ENCODE measurements at regions not wholly inside any gene's neighbourhood (a gene's known extent, or its start where the extent isn't known, plus 50 kb on each side); places are given as distances from the start of the nearest gene placed in this dataset.
"Not testable (repeated sequence)": the region's sequence is repeated elsewhere in the genome, so short reads cannot be mapped to it uniquely, and the experiment has no call there.

- DNase-seq (ENCODE audit: low spot score), result no peak
Measured at GRCh38 chrX:3550871-3551270, 162.6 kb downstream of the PRKX start.

DNA sequence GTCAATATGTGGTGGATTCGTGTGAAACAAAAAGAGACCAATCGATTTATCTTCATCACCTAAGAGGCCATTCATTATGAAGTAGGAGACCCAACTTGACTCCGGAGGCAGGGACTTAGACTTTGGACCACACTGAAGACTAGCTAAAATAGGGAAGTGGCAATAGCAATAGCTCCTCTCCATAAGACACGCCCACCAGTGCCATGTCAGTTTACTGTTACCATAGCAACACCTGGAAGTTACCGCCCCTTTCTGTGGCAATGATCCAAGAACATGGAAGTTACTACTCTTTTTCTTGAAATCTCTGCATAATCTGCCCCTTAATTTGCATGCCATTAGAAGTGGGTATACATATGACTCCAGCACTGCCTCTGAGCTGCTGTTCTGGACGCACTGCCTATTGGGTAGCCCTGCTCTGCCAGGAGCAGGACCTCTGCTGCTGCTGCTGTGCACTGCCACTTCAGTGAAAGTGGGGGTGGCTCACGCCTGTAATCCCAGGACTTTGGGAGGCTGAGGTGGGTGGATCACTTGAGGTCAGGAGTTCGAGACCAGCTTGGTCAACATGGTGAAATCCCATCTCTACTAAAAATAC is 163.2 kb downstream of the PRKX start:
- no peak for DNase-seq (ENCODE audit: low spot score)

DNA sequence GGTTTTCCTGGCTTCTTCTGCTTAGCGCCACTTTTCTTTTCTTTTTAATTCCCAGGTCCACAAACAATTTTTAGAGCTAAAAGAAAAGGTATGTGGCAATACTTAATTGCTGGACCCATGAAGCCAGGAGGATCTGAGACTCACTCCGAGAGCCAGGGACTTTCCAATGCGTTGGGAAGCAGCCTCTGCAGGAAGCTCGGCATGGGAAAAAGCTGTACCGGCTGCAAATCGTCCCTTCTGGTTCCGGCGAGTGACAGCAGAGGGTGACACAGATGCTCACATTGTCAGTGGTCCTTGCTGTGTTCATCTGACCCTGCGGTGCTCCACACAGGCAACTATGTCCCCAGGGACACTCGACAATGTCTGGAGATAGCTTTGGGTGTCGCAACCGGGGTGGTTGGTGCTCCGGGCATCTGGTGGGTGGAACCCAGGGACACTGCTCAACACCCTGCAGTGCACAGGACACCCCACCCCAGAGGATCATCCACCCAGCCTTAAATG is 164.0 kb downstream of the PRKX start:
- no peak for DNase-seq (ENCODE audit: low spot score)

GRCh38 chrX:3548765-3549391 is 164.6 kb downstream of the PRKX start:
- DNase-seq (ENCODE audit: low spot score), result peak; percentile 1

GRCh38 chrX:3545901-3546300 is 167.5 kb downstream of the PRKX start:
- DNase-seq (ENCODE audit: low spot score), result no peak

- no peak for DNase-seq (ENCODE audit: low spot score)
Measured at GRCh38 chrX:3541336-3541735, 172.1 kb downstream of the PRKX start.

GRCh38 chrX:3540105-3540504 is 173.3 kb downstream of the PRKX start:
- no peak for DNase-seq (ENCODE audit: low spot score)

- DNase-seq (ENCODE audit: low spot score), result no peak
Measured at GRCh38 chrX:3532581-3533085, 180.8 kb downstream of the PRKX start.

DNA sequence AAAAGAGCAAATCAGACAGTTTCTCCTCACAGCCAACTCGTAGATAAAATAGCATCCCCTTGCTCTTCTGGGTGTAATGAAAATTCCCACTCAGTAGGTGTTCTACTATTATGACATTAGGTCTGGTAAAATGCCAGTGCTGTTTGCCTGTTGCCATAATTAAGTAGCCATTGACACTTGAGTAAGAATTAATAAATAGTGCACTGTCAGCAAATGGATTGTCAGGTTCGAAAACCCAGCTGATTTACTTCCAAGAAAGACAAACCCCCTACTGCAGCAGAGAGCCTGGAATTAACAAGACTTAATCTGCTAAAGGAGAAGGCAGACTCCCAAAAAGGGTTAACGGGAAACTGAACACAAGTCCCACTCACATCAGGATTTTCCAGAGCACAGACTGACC is 182.0 kb downstream of the PRKX start:
- DNase-seq (ENCODE audit: low spot score), result not testable (repeated sequence)

GRCh38 chrX:3529466-3530010 is 183.1 kb upstream of the MXRA5 start:
- DNase-seq (ENCODE audit: low spot score), result no peak

- DNase-seq (ENCODE audit: low spot score), result no peak
Measured at GRCh38 chrX:3527811-3528210, 181.4 kb upstream of the MXRA5 start.

DNA sequence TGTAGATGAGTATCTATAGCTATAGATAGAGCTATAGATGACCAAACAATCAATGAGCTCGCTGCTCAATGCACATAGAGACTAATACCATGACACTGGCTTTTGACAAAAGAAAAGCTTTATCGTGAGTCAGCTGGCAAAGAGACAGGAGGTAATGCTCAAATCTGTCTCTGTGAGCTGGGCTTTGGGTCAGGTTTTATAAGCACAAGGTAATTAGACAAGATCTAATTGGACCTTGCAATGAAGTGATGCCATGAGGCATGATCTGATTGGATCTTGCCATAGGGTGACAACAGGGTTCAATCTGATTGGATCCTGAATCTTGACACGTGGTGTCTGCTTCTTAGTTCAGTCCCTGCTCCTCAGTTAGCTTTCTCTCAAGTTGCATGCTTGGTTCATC is 180.7 kb upstream of the MXRA5 start:
- no peak for DNase-seq (ENCODE audit: low spot score)

DNA sequence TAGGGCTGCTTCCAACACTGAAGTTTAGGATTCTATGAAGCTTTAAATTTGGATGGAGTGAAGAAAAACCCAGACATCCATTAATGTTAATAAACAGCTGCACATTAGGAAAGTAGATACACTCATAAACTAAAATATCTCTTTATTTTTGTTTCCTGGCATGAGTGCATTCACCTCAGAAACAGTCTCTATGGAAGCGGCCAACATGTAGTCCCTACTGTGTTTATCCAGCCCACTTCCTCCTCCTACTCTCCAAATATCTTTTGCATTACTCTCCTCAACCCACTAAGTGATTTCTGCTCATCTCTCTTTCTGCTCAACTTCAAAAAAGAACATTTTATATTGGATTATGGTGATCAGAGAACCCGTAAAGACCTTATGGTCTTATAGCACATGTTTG is 180.3 kb upstream of the MXRA5 start:
- no peak for DNase-seq (ENCODE audit: low spot score)

GRCh38 chrX:3526071-3526470 is 179.6 kb upstream of the MXRA5 start:
- DNase-seq (ENCODE audit: low spot score), result no peak

DNA sequence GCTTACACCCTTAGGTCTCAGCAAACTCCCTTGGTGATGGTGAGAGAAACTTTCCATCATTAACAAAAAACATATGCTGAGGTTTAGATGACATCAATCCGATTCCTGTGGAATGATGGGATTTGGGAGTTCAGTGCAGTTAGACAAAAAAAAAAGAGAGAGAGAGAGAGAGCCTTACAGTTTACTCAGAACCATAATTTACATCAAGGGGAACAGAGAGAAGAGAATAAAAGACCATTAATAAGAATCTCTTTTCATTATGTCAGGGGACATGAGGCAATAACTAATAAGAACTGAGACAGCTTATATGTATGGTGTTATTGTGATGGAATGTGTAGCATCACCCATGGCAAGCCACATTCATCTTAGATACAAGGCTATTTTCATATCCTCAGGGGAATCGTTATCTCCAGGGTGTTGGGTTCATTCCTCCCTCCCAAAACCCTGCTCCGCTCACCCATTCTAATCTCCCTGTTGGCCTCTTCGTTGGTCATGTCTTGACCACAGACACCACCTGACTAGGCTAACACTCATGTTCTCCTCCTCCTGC is 175.7 kb upstream of the MXRA5 start:
- DNase-seq (ENCODE audit: low spot score), result no peak

DNA sequence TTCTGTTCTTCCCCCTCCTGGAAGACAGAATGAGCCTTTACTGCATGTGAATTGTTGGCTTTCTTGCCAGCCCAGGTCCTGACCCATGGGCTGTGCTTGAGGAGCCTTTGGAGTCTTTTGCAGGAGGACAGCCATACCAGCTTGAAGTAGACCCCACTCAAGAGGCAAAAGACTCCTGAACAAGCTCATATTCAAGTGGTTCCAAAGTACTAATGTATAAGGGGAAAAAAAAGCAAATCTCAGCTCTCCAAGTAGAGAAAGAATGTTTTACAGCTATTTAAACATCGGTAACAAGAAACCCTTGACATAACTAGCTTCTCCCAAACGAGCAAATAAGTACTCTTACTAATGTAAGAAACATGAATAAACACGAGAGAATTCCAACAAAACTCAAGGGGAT is 174.9 kb upstream of the MXRA5 start:
- no peak for DNase-seq (ENCODE audit: low spot score)

DNA sequence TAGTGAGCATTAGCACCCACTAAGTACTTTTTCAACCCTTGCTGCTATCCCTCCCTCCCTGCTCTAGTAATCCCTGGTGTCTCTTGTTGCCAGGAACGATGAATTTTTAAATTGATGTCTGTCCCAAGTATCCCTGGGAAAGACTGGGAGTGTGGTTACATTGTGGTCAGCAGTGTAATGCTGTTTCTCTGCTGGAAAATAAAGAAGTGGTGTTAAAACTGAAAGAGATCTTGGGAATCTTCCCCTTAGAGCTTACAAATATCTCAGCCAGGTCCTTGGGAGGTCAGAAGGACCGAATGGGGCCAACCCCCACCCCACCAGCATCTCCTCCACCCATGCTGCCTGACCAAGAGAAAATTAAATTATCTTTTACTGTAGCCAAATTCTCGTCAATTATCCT is 174.5 kb upstream of the MXRA5 start:
- DNase-seq (ENCODE audit: low spot score), result no peak

GRCh38 chrX:3520458-3520857 is 174.0 kb upstream of the MXRA5 start:
- no peak for DNase-seq (ENCODE audit: low spot score)

DNA sequence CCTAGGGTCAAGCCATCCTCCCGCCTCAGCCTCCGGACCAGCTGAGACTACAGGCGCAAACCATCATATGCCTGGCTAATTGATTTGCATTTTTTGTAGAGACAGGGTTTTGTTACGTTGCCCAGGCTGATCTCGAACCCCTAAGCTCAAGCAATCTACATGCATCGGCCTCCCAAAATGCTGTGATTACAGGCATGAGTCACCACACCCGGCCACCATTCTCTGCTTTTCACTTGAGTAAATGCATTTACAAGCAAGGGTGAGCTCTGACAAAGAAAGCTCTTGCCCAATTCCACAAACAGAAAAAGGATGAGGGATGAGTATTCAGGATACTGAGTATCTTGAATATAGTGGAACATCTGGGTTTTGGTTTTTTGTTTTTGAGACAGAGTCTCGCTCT is 172.9 kb upstream of the MXRA5 start:
- DNase-seq (ENCODE audit: low spot score), result not testable (repeated sequence)

DNA sequence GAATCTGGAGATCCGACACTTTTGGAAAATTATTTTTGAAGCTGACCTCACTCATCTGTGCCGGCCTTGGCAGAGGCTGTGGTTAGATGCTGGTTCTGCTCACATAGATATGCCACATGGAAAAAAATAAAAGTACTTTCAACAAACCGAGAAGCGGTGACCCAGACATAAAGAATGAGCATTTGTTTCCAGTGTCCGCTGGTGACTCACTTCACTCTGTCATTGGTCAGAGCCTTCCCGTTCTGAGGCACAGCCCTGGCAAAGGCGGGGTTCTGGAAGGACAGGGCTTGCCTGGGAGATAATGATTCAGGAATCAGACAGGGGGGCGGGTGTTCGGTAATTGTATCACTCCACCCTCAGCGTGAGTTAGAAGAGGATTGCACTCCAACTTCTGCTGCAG is 172.4 kb upstream of the MXRA5 start:
- DNase-seq (ENCODE audit: low spot score), result no peak

- no peak for DNase-seq (ENCODE audit: low spot score)
Measured at GRCh38 chrX:3516051-3516541, 169.6 kb upstream of the MXRA5 start.

- no peak for DNase-seq (ENCODE audit: low spot score)
Measured at GRCh38 chrX:3514996-3515395, 168.5 kb upstream of the MXRA5 start.

DNA sequence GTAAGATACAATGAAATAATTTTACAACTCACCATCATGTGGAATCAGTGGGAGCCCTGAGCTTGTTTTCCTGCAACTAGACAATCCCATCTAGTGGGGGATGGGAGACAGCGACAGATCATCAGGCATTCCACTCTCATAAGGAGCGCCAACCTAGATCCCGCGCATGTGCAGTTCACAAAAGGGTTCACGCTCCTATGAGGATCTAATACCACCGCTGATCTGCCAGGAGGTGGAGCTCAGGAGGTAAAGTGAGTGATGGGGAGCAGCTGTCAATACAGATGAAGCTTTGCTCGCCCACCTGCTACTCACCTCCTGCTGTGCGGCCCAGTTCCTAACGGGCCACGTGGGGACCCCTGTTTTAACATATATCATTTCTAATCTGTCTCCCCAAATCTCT is 165.7 kb upstream of the MXRA5 start:
- DNase-seq (ENCODE audit: low spot score), result not testable (repeated sequence)

Measured in putamen (tissue), 1 donor.